ENCODE measurements at regions not wholly inside any gene's neighbourhood (a gene's known extent, or its start where the extent isn't known, plus 50 kb on each side); places are given as distances from the start of the nearest gene placed in this dataset.
"Not testable (repeated sequence)": the region's sequence is repeated elsewhere in the genome, so short reads cannot be mapped to it uniquely, and the experiment has no call there.

DNA sequence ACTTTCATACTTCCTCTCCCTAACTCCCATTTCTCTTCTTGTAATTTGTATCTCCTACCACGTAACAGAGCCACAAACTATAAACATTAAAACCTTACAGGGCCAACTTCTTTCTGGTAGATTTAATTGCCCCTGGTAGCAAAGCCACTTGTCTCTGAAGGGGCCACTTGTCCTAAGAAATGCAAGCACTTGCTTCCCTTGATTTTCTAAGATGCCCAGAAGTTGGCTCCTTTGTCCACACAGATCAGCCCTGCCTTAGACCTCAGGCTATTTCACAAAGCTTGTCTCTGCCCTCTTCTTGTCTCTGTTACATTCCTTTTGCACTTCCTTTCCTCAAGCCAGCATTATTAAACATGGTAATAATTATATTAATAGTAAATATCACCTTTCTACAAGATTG, 80.6 kb upstream of the CXXC4 start:
- intact Hi-C loops (cut with DNase I): no loop called here

GRCh38 chr4:104577405-104577804, 82.7 kb upstream of the CXXC4 start:
- H3K27me3 ChIP-seq: no peaks in the 10 kb centered on the region
- intact Hi-C loops (cut with DNase I): no loop called here
- H3K36me3 ChIP-seq (replicated peaks in 1 of 2): no peaks in the 10 kb centered on the region
- TF ChIP-seq POLR2A (IDR thresholded peaks at IDR 0.05) (no peak), CTCF (IDR thresholded peaks at IDR 0.05) (no peak)
- no peak for DNase-seq
- H3K4me1 ChIP-seq (replicated peaks in 1 of 2): no peaks in the 10 kb centered on the region
- H3K4me3 ChIP-seq: no peak overlapping the region
- H3K27ac ChIP-seq: no peak overlapping the region
- H3K9me3 ChIP-seq (replicated peaks in 1 of 3): no peaks in the 10 kb centered on the region

More for the DNA sequence above, 80.6 kb upstream of the CXXC4 start:
- no peaks in the 10 kb centered on the region for H3K4me1 ChIP-seq (replicated peaks in 1 of 2)
- no peak for DNase-seq
- H3K4me3 ChIP-seq: no peak overlapping the region
- WGBS, 4 donors: 75 to 95% (median 83%) methylated on average over 1 of the region's 1 CpG
- TF ChIP-seq CTCF (IDR thresholded peaks at IDR 0.05): no peak
- no peak for TF ChIP-seq POLR2A (IDR thresholded peaks at IDR 0.05)
- no peak overlapping the region for H3K27ac ChIP-seq
- no peaks in the 10 kb centered on the region for H3K9me3 ChIP-seq (replicated peaks in 1 of 3)
- H3K36me3 ChIP-seq (replicated peaks in 1 of 2): no peaks in the 10 kb centered on the region
- H3K27me3 ChIP-seq: no peaks in the 10 kb centered on the region

DNA sequence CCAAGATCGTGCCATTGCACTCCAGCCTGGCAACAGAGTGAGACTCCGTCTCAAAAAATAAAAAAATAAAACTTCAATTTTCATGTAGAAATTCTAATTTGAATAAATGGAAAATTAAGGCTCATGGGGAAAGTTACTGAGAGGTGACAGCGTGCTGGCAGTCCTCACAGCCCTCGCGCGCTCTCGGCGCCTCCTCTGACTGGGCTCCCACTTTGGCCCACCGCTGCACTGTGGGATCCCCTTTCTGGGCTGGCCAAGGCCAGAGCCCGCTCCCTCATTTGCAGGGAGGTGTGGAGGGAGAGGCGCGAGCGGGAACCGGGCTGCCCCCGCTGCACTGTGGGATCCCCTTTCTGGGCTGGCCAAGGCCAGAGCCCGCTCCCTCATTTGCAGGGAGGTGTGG, 86.8 kb upstream of the CXXC4 start:
- DNase-seq; H3K4me3 ChIP-seq; H3K27me3 ChIP-seq; H3K27ac ChIP-seq; H3K36me3 ChIP-seq (replicated peaks in 1 of 2); H3K9me3 ChIP-seq (replicated peaks in 1 of 3); intact Hi-C loops (cut with DNase I); H3K4me1 ChIP-seq (replicated peaks in 1 of 2): not testable (repeated sequence)
- 90 to 96% (median 95%) methylated on average over 10 to 12 of the region's 16 CpGs for WGBS, 4 donors

GRCh38 chr4:104582056-104582455, 87.4 kb upstream of the CXXC4 start:
- H3K4me3 ChIP-seq; H3K4me1 ChIP-seq (replicated peaks in 1 of 2); DNase-seq; intact Hi-C loops (cut with DNase I); H3K27ac ChIP-seq; H3K36me3 ChIP-seq (replicated peaks in 1 of 2); H3K27me3 ChIP-seq; H3K9me3 ChIP-seq (replicated peaks in 1 of 3): not testable (repeated sequence)
- 0 to 94% (median 89%) methylated on average over 1 to 27 of the region's 27 CpGs for WGBS, 4 donors

- Histone ChIP-seq H3K9me3 (replicated peaks in 1 of 3) (no peaks in the 10 kb centered on the region), H3K4me3 (no peak overlapping the region), H3K27me3 (no peaks in the 10 kb centered on the region), H3K36me3 (replicated peaks in 1 of 2) (no peaks in the 10 kb centered on the region), H3K27ac (no peak overlapping the region), H3K4me1 (replicated peaks in 1 of 2) (peaks cover 0 to 5% of the 10 kb centered on the region in 2 donors)
- no peak for DNase-seq
- intact Hi-C loops (cut with DNase I): no loop called here
- 83 to 95% (median 87%) methylated on average over 1 of the region's 1 CpG for WGBS, 4 donors
- TF ChIP-seq CTCF (IDR thresholded peaks at IDR 0.05): no peak
- no peak for TF ChIP-seq POLR2A (IDR thresholded peaks at IDR 0.05)
Observed at GRCh38 chr4:104589264-104589868, 94.7 kb upstream of the CXXC4 start.

All from adrenal gland (tissue), 9 donors.